Esophagus muscularis mucosa (tissue), 3 donors: ENCODE measurements at regions not wholly inside any gene's neighbourhood (a gene's known extent, or its start where the extent isn't known, plus 50 kb on each side); places are given as distances from the start of the nearest gene placed in this dataset.

Experiments
- POLR2AphosphoS5 ChIP-seq, 2 donors: sonication (generic); formaldehyde crosslinking; IDR thresholded peaks; one replicate each; pipeline ENCODE4 v1.6.1; 2017; ENCODE audit warnings: antibody characterized with exemption in 2 of 2
- TF ChIP-seq, protein P1 (sequence below), 3 experiments: fragments of 200-600 bp in 2 of 3; fragments of 450-650 bp in 1 of 3; sonication (generic) in 2 of 3; IDR thresholded peaks; one replicate each; pipeline ENCODE4 v1.5.1; 2017 to 2019; ENCODE audit warnings: antibody characterized with exemption in 3 of 3, mild to moderate bottlenecking in 2 of 3, moderate library complexity in 1 of 3

DNA sequence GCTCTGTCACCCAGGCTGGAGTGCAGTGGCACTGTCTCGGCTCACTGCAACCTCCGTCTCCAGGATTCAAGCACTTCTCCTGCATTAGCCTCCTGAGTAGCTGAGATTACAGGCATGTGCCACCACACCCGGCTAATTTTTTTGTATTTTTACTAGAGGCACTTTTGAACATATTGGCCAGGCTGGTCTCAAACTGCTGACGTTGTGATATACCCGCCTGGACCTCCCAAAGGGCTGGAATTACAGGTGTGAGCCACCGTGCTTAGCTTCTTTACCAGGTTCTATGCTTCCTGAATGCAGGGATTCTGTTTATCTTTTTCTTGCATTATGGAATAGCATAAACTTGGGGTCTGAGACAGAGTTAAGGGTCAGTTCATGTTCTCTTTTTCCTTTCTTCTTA lies 317.9 kb upstream of the RBFOX1 start:
- TF ChIP-seq, protein P1, sequence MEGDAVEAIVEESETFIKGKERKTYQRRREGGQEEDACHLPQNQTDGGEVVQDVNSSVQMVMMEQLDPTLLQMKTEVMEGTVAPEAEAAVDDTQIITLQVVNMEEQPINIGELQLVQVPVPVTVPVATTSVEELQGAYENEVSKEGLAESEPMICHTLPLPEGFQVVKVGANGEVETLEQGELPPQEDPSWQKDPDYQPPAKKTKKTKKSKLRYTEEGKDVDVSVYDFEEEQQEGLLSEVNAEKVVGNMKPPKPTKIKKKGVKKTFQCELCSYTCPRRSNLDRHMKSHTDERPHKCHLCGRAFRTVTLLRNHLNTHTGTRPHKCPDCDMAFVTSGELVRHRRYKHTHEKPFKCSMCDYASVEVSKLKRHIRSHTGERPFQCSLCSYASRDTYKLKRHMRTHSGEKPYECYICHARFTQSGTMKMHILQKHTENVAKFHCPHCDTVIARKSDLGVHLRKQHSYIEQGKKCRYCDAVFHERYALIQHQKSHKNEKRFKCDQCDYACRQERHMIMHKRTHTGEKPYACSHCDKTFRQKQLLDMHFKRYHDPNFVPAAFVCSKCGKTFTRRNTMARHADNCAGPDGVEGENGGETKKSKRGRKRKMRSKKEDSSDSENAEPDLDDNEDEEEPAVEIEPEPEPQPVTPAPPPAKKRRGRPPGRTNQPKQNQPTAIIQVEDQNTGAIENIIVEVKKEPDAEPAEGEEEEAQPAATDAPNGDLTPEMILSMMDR (IDR thresholded peaks at IDR 0.05), result no peak
- TF ChIP-seq POLR2AphosphoS5 (IDR thresholded peaks at IDR 0.05), result no peak
